ENCODE measurements at regions not wholly inside any gene's neighbourhood (a gene's known extent, or its start where the extent isn't known, plus 50 kb on each side); places are given as distances from the start of the nearest gene placed in this dataset.
A peak's percentile ranks its signal among the peaks of the same experiment; 100 is the strongest.
"Not testable (repeated sequence)": the region's sequence is repeated elsewhere in the genome, so short reads cannot be mapped to it uniquely, and the experiment has no call there.

- intact Hi-C loops (cut with DNase I), result no loop called here
- no peak for DNase-seq
These were observed 468.0 kb upstream of the GRIN3A start for GRCh38 chr9:102206432-102206831.

- intact Hi-C loops (cut with DNase I), result no loop called here
- no peak for DNase-seq
These were observed 466.8 kb upstream of the GRIN3A start for GRCh38 chr9:102205251-102205650.

GRCh38 chr9:102202126-102202525 lies 463.7 kb upstream of the GRIN3A start:
- intact Hi-C loops (cut with DNase I), result no loop called here
- no peak for DNase-seq

- intact Hi-C loops (cut with DNase I), result no loop called here
- no peak for DNase-seq
These were observed 447.5 kb upstream of the GRIN3A start for GRCh38 chr9:102185962-102186361.

- DNase-seq, result no peak
- intact Hi-C loops (cut with DNase I), result no loop called here
These were observed 446.9 kb upstream of the GRIN3A start for GRCh38 chr9:102185371-102185770.

- no peak for DNase-seq
- intact Hi-C loops (cut with DNase I), result no loop called here
These were observed 440.4 kb upstream of the GRIN3A start for GRCh38 chr9:102178811-102179210.

GRCh38 chr9:102174202-102174601 lies 435.8 kb upstream of the GRIN3A start:
- intact Hi-C loops (cut with DNase I); DNase-seq: not testable (repeated sequence)

GRCh38 chr9:102164247-102164646 lies 425.8 kb upstream of the GRIN3A start:
- intact Hi-C loops (cut with DNase I), result no loop called here
- DNase-seq, result no peak

GRCh38 chr9:102153081-102153480 lies 414.6 kb upstream of the GRIN3A start:
- intact Hi-C loops (cut with DNase I); DNase-seq: not testable (repeated sequence)

GRCh38 chr9:102135768-102136167 lies 397.3 kb upstream of the GRIN3A start:
- intact Hi-C loops (cut with DNase I), result no loop called here
- DNase-seq, result no peak

GRCh38 chr9:102124465-102124864 lies 386.0 kb upstream of the GRIN3A start:
- peak in 1 of 10 donors; percentile 69 for DNase-seq
- intact Hi-C loops (cut with DNase I), result no loop called here

GRCh38 chr9:102114557-102114956 lies 376.1 kb upstream of the GRIN3A start:
- no peak for DNase-seq
- intact Hi-C loops (cut with DNase I), result no loop called here

GRCh38 chr9:102113191-102113590 lies 374.7 kb upstream of the GRIN3A start:
- DNase-seq, result no peak
- intact Hi-C loops (cut with DNase I), result no loop called here

- DNase-seq, result no peak
- intact Hi-C loops (cut with DNase I), result no loop called here
These were observed 368.0 kb upstream of the GRIN3A start for GRCh38 chr9:102106439-102106838.

- intact Hi-C loops (cut with DNase I), result no loop called here
- DNase-seq, result no peak
These were observed 363.3 kb upstream of the GRIN3A start for GRCh38 chr9:102101723-102102122.

GRCh38 chr9:102087141-102087540 lies 348.7 kb upstream of the GRIN3A start:
- DNase-seq, result no peak

GRCh38 chr9:102085548-102085947 lies 347.1 kb upstream of the GRIN3A start:
- no peak for DNase-seq
- intact Hi-C loops (cut with DNase I), result no loop called here

More at GRCh38 chr9:102087141-102087540, 348.7 kb upstream of the GRIN3A start:
- intact Hi-C loops (cut with DNase I), result no loop called here

- DNase-seq, result no peak
- intact Hi-C loops (cut with DNase I), result no loop called here
These were observed 333.8 kb upstream of the GRIN3A start for GRCh38 chr9:102072059-102072764.

GRCh38 chr9:102069969-102070368 lies 331.5 kb upstream of the GRIN3A start:
- intact Hi-C loops (cut with DNase I), result no loop called here
- DNase-seq, result no peak

- intact Hi-C loops (cut with DNase I), result no loop called here
- no peak for DNase-seq
These were observed 316.4 kb upstream of the GRIN3A start for GRCh38 chr9:102054811-102055210.

- DNase-seq, result no peak
- intact Hi-C loops (cut with DNase I), result no loop called here
These were observed 311.3 kb upstream of the GRIN3A start for GRCh38 chr9:102049586-102050246.

GRCh38 chr9:102047549-102047948 lies 309.1 kb upstream of the GRIN3A start:
- DNase-seq, result no peak
- intact Hi-C loops (cut with DNase I), result no loop called here

Data from posterior cingulate gyrus (tissue), 11 donors.